ENCODE measurements at regions not wholly inside any gene's neighbourhood (a gene's known extent, or its start where the extent isn't known, plus 50 kb on each side); places are given as distances from the start of the nearest gene placed in this dataset.

- WGBS (ENCODE audit: insufficient coverage, insufficient read length) = 91% methylated on average over 1 of the region's 4 CpGs
- no peaks in the 10 kb centered on the region for H3K36me3 ChIP-seq (ENCODE audit: control insufficient read depth, insufficient read depth, low read length)
- no peak overlapping the region for H3K4me3 ChIP-seq (ENCODE audit: low read length)
- no peaks in the 10 kb centered on the region for H3K27me3 ChIP-seq (ENCODE audit: control insufficient read depth, insufficient read depth, low read length)
- H3K9me3 ChIP-seq (ENCODE audit: control insufficient read depth, insufficient read depth, low read length) = no peaks in the 10 kb centered on the region
- DNase-seq (ENCODE audit: low read depth, low spot score) = no peak
- no peak overlapping the region for H3K27ac ChIP-seq (ENCODE audit: low read length)
- H3K4me1 ChIP-seq (ENCODE audit: control insufficient read depth, insufficient read depth, low read length) = no peaks in the 10 kb centered on the region
Observed at GRCh38 chr4:35972814-35973213, 271.5 kb downstream of the ARAP2 start.

- no CpG with 5 or more reads among the region's 4 CpGs for WGBS (ENCODE audit: insufficient coverage, insufficient read length)
- no peaks in the 10 kb centered on the region for H3K4me1 ChIP-seq (ENCODE audit: control insufficient read depth, insufficient read depth, low read length)
- no peaks in the 10 kb centered on the region for H3K9me3 ChIP-seq (ENCODE audit: control insufficient read depth, insufficient read depth, low read length)
- no peaks in the 10 kb centered on the region for H3K27me3 ChIP-seq (ENCODE audit: control insufficient read depth, insufficient read depth, low read length)
- H3K27ac ChIP-seq (ENCODE audit: low read length) = no peak overlapping the region
- H3K36me3 ChIP-seq (ENCODE audit: control insufficient read depth, insufficient read depth, low read length) = no peaks in the 10 kb centered on the region
- no peak overlapping the region for H3K4me3 ChIP-seq (ENCODE audit: low read length)
- DNase-seq (ENCODE audit: low read depth, low spot score) = no peak
Observed at GRCh38 chr4:35975617-35976355, 268.5 kb downstream of the ARAP2 start.

GRCh38 chr4:35978551-35978950 lies 265.8 kb downstream of the ARAP2 start:
- Histone ChIP-seq H3K9me3 (ENCODE audit: control insufficient read depth, insufficient read depth, low read length) (no peaks in the 10 kb centered on the region), H3K36me3 (ENCODE audit: control insufficient read depth, insufficient read depth, low read length) (no peaks in the 10 kb centered on the region), H3K4me1 (ENCODE audit: control insufficient read depth, insufficient read depth, low read length) (no peaks in the 10 kb centered on the region), H3K4me3 (ENCODE audit: low read length) (no peak overlapping the region), H3K27ac (ENCODE audit: low read length) (no peak overlapping the region), H3K27me3 (ENCODE audit: control insufficient read depth, insufficient read depth, low read length) (no peaks in the 10 kb centered on the region)
- no peak for DNase-seq (ENCODE audit: low read depth, low spot score)

- H3K27ac ChIP-seq (ENCODE audit: low read length) = no peak overlapping the region
- H3K36me3 ChIP-seq (ENCODE audit: control insufficient read depth, insufficient read depth, low read length) = no peaks in the 10 kb centered on the region
- H3K9me3 ChIP-seq (ENCODE audit: control insufficient read depth, insufficient read depth, low read length) = no peaks in the 10 kb centered on the region
- no peak overlapping the region for H3K4me3 ChIP-seq (ENCODE audit: low read length)
- WGBS (ENCODE audit: insufficient coverage, insufficient read length) = no CpG with 5 or more reads among the region's 1 CpG
- no peaks in the 10 kb centered on the region for H3K4me1 ChIP-seq (ENCODE audit: control insufficient read depth, insufficient read depth, low read length)
- H3K27me3 ChIP-seq (ENCODE audit: control insufficient read depth, insufficient read depth, low read length) = no peaks in the 10 kb centered on the region
- no peak for DNase-seq (ENCODE audit: low read depth, low spot score)
Observed at GRCh38 chr4:35982318-35982717, 262.0 kb downstream of the ARAP2 start.

GRCh38 chr4:35986537-35986936 lies 257.8 kb downstream of the ARAP2 start:
- H3K9me3 ChIP-seq (ENCODE audit: control insufficient read depth, insufficient read depth, low read length) = no peaks in the 10 kb centered on the region
- H3K36me3 ChIP-seq (ENCODE audit: control insufficient read depth, insufficient read depth, low read length) = no peaks in the 10 kb centered on the region
- no peaks in the 10 kb centered on the region for H3K27me3 ChIP-seq (ENCODE audit: control insufficient read depth, insufficient read depth, low read length)
- no peak overlapping the region for H3K27ac ChIP-seq (ENCODE audit: low read length)
- H3K4me3 ChIP-seq (ENCODE audit: low read length) = no peak overlapping the region
- WGBS (ENCODE audit: insufficient coverage, insufficient read length) = no CpG with 5 or more reads among the region's 1 CpG
- no peak for DNase-seq (ENCODE audit: low read depth, low spot score)
- no peaks in the 10 kb centered on the region for H3K4me1 ChIP-seq (ENCODE audit: control insufficient read depth, insufficient read depth, low read length)

- H3K27ac ChIP-seq (ENCODE audit: low read length) = no peak overlapping the region
- H3K4me3 ChIP-seq (ENCODE audit: low read length) = no peak overlapping the region
- no peak for DNase-seq (ENCODE audit: low read depth, low spot score)
- H3K27me3 ChIP-seq (ENCODE audit: control insufficient read depth, insufficient read depth, low read length) = no peaks in the 10 kb centered on the region
- no peaks in the 10 kb centered on the region for H3K36me3 ChIP-seq (ENCODE audit: control insufficient read depth, insufficient read depth, low read length)
- no peaks in the 10 kb centered on the region for H3K4me1 ChIP-seq (ENCODE audit: control insufficient read depth, insufficient read depth, low read length)
- no peaks in the 10 kb centered on the region for H3K9me3 ChIP-seq (ENCODE audit: control insufficient read depth, insufficient read depth, low read length)
- WGBS (ENCODE audit: insufficient coverage, insufficient read length) = no CpG with 5 or more reads among the region's 2 CpGs
Observed at GRCh38 chr4:35993606-35994005, 250.7 kb downstream of the ARAP2 start.

- no peak for DNase-seq (ENCODE audit: low read depth, low spot score)
- Histone ChIP-seq H3K9me3 (ENCODE audit: control insufficient read depth, insufficient read depth, low read length) (no peaks in the 10 kb centered on the region), H3K4me3 (ENCODE audit: low read length) (no peak overlapping the region), H3K36me3 (ENCODE audit: control insufficient read depth, insufficient read depth, low read length) (no peaks in the 10 kb centered on the region), H3K27me3 (ENCODE audit: control insufficient read depth, insufficient read depth, low read length) (no peaks in the 10 kb centered on the region), H3K4me1 (ENCODE audit: control insufficient read depth, insufficient read depth, low read length) (no peaks in the 10 kb centered on the region), H3K27ac (ENCODE audit: low read length) (no peak overlapping the region)
- no CpG with 5 or more reads among the region's 3 CpGs for WGBS (ENCODE audit: insufficient coverage, insufficient read length)
Observed at GRCh38 chr4:36000941-36001557, 243.3 kb downstream of the ARAP2 start.

- H3K4me3 ChIP-seq (ENCODE audit: low read length) = no peak overlapping the region
- H3K36me3 ChIP-seq (ENCODE audit: control insufficient read depth, insufficient read depth, low read length) = no peaks in the 10 kb centered on the region
- WGBS (ENCODE audit: insufficient coverage, insufficient read length) = no CpG with 5 or more reads among the region's 12 CpGs
- H3K27ac ChIP-seq (ENCODE audit: low read length) = no peak overlapping the region
- H3K4me1 ChIP-seq (ENCODE audit: control insufficient read depth, insufficient read depth, low read length) = no peaks in the 10 kb centered on the region
- H3K27me3 ChIP-seq (ENCODE audit: control insufficient read depth, insufficient read depth, low read length) = no peaks in the 10 kb centered on the region
- no peaks in the 10 kb centered on the region for H3K9me3 ChIP-seq (ENCODE audit: control insufficient read depth, insufficient read depth, low read length)
- no peak for DNase-seq (ENCODE audit: low read depth, low spot score)
Observed at GRCh38 chr4:36003051-36003450, 241.3 kb downstream of the ARAP2 start.

- Histone ChIP-seq H3K27me3 (ENCODE audit: control insufficient read depth, insufficient read depth, low read length) (no peaks in the 10 kb centered on the region), H3K9me3 (ENCODE audit: control insufficient read depth, insufficient read depth, low read length) (no peaks in the 10 kb centered on the region), H3K4me1 (ENCODE audit: control insufficient read depth, insufficient read depth, low read length) (no peaks in the 10 kb centered on the region), H3K4me3 (ENCODE audit: low read length) (no peak overlapping the region), H3K36me3 (ENCODE audit: control insufficient read depth, insufficient read depth, low read length) (no peaks in the 10 kb centered on the region), H3K27ac (ENCODE audit: low read length) (no peak overlapping the region)
- DNase-seq (ENCODE audit: low read depth, low spot score) = no peak
- no CpG with 5 or more reads among the region's 2 CpGs for WGBS (ENCODE audit: insufficient coverage, insufficient read length)
Observed at GRCh38 chr4:36004204-36004851, 240.0 kb downstream of the ARAP2 start.

GRCh38 chr4:36006226-36006625 lies 238.1 kb downstream of the ARAP2 start:
- WGBS (ENCODE audit: insufficient coverage, insufficient read length) = no CpG with 5 or more reads among the region's 5 CpGs
- no peak for DNase-seq (ENCODE audit: low read depth, low spot score)

More at GRCh38 chr4:36006226-36006625, 238.1 kb downstream of the ARAP2 start:
- H3K4me1 ChIP-seq (ENCODE audit: control insufficient read depth, insufficient read depth, low read length) = no peaks in the 10 kb centered on the region
- no peak overlapping the region for H3K4me3 ChIP-seq (ENCODE audit: low read length)
- no peaks in the 10 kb centered on the region for H3K9me3 ChIP-seq (ENCODE audit: control insufficient read depth, insufficient read depth, low read length)
- H3K27me3 ChIP-seq (ENCODE audit: control insufficient read depth, insufficient read depth, low read length) = no peaks in the 10 kb centered on the region
- H3K36me3 ChIP-seq (ENCODE audit: control insufficient read depth, insufficient read depth, low read length) = no peaks in the 10 kb centered on the region
- H3K27ac ChIP-seq (ENCODE audit: low read length) = no peak overlapping the region

Measured in iPS DF 6.9 (cell line).